ENCODE measurements at regions not wholly inside any gene's neighbourhood (a gene's known extent, or its start where the extent isn't known, plus 50 kb on each side); places are given as distances from the start of the nearest gene placed in this dataset.

- Histone ChIP-seq H3K27ac (ENCODE audit: low read length in 2 of 2) (no peak overlapping the region), H3K9ac (ENCODE audit: low read length) (no peak overlapping the region), H3K36me3 (replicated peaks in 1 of 2; ENCODE audit: control extremely low read depth in 1 of 2, control insufficient read depth in 1 of 2, extremely low read depth in 1 of 2, insufficient read depth in 2 of 2, low read length in 1 of 2) (no peaks in the 10 kb centered on the region), H3K4me3 (ENCODE audit: control extremely low read depth in 1 of 5, extremely low read depth in 1 of 5, insufficient read depth in 1 of 5, low read depth in 2 of 5, low read length in 4 of 5) (no peak overlapping the region), H2AFZ (ENCODE audit: insufficient read depth, low read depth, low read length, poor library complexity, severe bottlenecking) (no peak overlapping the region), H4K20me1 (ENCODE audit: control insufficient read depth, insufficient read depth, low read length, poor library complexity, severe bottlenecking) (no peaks in the 10 kb centered on the region), H3K4me2 (replicated peaks; ENCODE audit: low read depth, low read length, poor library complexity, severe bottlenecking) (no peak overlapping the region), H3K27me3 (replicated peaks in 1 of 4; ENCODE audit: control extremely low read depth in 1 of 4, control insufficient read depth in 3 of 4, insufficient read depth in 4 of 4, low read length in 3 of 4) (no peaks in the 10 kb centered on the region), H3K79me2 (ENCODE audit: control insufficient read depth, insufficient read depth, low read length) (no peaks in the 10 kb centered on the region), H3K4me1 (ENCODE audit: control insufficient read depth in 2 of 2, insufficient read depth in 2 of 2, low read length in 2 of 2) (no peaks in the 10 kb centered on the region), H3K9me3 (ENCODE audit: control extremely low read depth in 1 of 3, control insufficient read depth in 2 of 3, insufficient read depth in 1 of 3, low read length in 2 of 3) (peaks cover 0 to 9% (median 2%) of the 10 kb centered on the region in 3 donors)
- Mint-ChIP-seq H3K4me1 (no peaks in the 10 kb centered on the region), H3K9me3 (ENCODE audit: insufficient read depth) (peaks cover 9% of the 10 kb centered on the region), H3K27ac (no peak overlapping the region), H3K27me3 (no peaks in the 10 kb centered on the region), H3K4me3 (no peak overlapping the region)
- ChIA-PET POLR2A (no interaction called here), CTCF (no interaction called here)
- no peak for ATAC-seq (ENCODE audit: low read depth)
- TF ChIP-seq EZH2 (IDR thresholded peaks at IDR 0.05; ENCODE audit: borderline replicate concordance, insufficient read depth, low read depth, low read length, poor library complexity, severe bottlenecking) (no peak), CTCF (IDR thresholded peaks at IDR 0.05) (no peak)
- DNase-seq: no peak
- no CpG with 5 or more reads among the region's 1 CpG for WGBS (ENCODE audit: insufficient coverage)
- intact Hi-C loops (cut with micrococcal nuclease): no loop called here
Measured at GRCh38 chr5:92372766-92373165, 989.6 kb upstream of the ARRDC3 start.

- no peak overlapping the region for H3K4me3 Mint-ChIP-seq
- WGBS (ENCODE audit: insufficient coverage): no CpG with 5 or more reads among the region's 2 CpGs
- no peaks in the 10 kb centered on the region for H3K4me1 Mint-ChIP-seq
- peaks cover 9% of the 10 kb centered on the region for H3K9me3 Mint-ChIP-seq (ENCODE audit: insufficient read depth)
- no peaks in the 10 kb centered on the region for H4K20me1 ChIP-seq (ENCODE audit: control insufficient read depth, insufficient read depth, low read length, poor library complexity, severe bottlenecking)
- no peak overlapping the region for H3K4me2 ChIP-seq (replicated peaks; ENCODE audit: low read depth, low read length, poor library complexity, severe bottlenecking)
- TF ChIP-seq EZH2 (IDR thresholded peaks at IDR 0.05; ENCODE audit: borderline replicate concordance, insufficient read depth, low read depth, low read length, poor library complexity, severe bottlenecking): no peak
- TF ChIP-seq CTCF (IDR thresholded peaks at IDR 0.05): no peak
- POLR2A ChIA-PET: no interaction called here
- H3K27me3 ChIP-seq (replicated peaks in 1 of 4; ENCODE audit: control extremely low read depth in 1 of 4, control insufficient read depth in 3 of 4, insufficient read depth in 4 of 4, low read length in 3 of 4): no peaks in the 10 kb centered on the region
- H3K79me2 ChIP-seq (ENCODE audit: control insufficient read depth, insufficient read depth, low read length): no peaks in the 10 kb centered on the region
- ATAC-seq (ENCODE audit: low read depth) (no peak), DNase-seq (no peak)
- no peak overlapping the region for H2AFZ ChIP-seq (ENCODE audit: insufficient read depth, low read depth, low read length, poor library complexity, severe bottlenecking)
- no peaks in the 10 kb centered on the region for H3K27me3 Mint-ChIP-seq
- H3K27ac ChIP-seq (ENCODE audit: low read length in 2 of 2): no peak overlapping the region
- H3K4me3 ChIP-seq (ENCODE audit: control extremely low read depth in 1 of 5, extremely low read depth in 1 of 5, insufficient read depth in 1 of 5, low read depth in 2 of 5, low read length in 4 of 5): no peak overlapping the region
- peaks cover 0 to 9% (median 2%) of the 10 kb centered on the region in 3 donors for H3K9me3 ChIP-seq (ENCODE audit: control extremely low read depth in 1 of 3, control insufficient read depth in 2 of 3, insufficient read depth in 1 of 3, low read length in 2 of 3)
- H3K4me1 ChIP-seq (ENCODE audit: control insufficient read depth in 2 of 2, insufficient read depth in 2 of 2, low read length in 2 of 2): no peaks in the 10 kb centered on the region
- intact Hi-C loops (cut with micrococcal nuclease): no loop called here
- H3K27ac Mint-ChIP-seq: no peak overlapping the region
- no peak overlapping the region for H3K9ac ChIP-seq (ENCODE audit: low read length)
- H3K36me3 ChIP-seq (replicated peaks in 1 of 2; ENCODE audit: control extremely low read depth in 1 of 2, control insufficient read depth in 1 of 2, extremely low read depth in 1 of 2, insufficient read depth in 2 of 2, low read length in 1 of 2): no peaks in the 10 kb centered on the region
- CTCF ChIA-PET: no interaction called here
Measured at GRCh38 chr5:92371889-92372235, 988.7 kb upstream of the ARRDC3 start.

Data from B cell (primary cell).